Progenitor cell of endocrine pancreas (in vitro differentiated cells): ENCODE measurements at regions not wholly inside any gene's neighbourhood (a gene's known extent, or its start where the extent isn't known, plus 50 kb on each side); places are given as distances from the start of the nearest gene placed in this dataset.
"Not testable (repeated sequence)": the region's sequence is repeated elsewhere in the genome, so short reads cannot be mapped to it uniquely, and the experiment has no call there.

Experiments used
- DNase-seq: peaks from one replicate; pipeline ENCODE4 v3.0.0; 2021; ENCODE audit warnings: low spot score; ENCODE audit not compliant: unreplicated experiment
- H3K27ac Mint-ChIP-seq: 2 replicates; pipeline ENCODE4 v1.8.0; 2021; ENCODE audit warnings: mild to moderate bottlenecking, moderate library complexity, mixed read lengths
- H3K27me3 Mint-ChIP-seq: 2 replicates; pipeline ENCODE4 v1.8.0; 2021; ENCODE audit warnings: mixed read lengths
- H3K36me3 Mint-ChIP-seq: 2 replicates; pipeline ENCODE4 v1.8.0; 2022; ENCODE audit warnings: mixed read lengths; ENCODE audit not compliant: insufficient read depth
- H3K4me1 Mint-ChIP-seq: 2 replicates; pipeline ENCODE4 v1.8.0; 2021; ENCODE audit warnings: low read depth, mixed read lengths
- H3K4me3 Mint-ChIP-seq: 2 replicates; pipeline ENCODE4 v1.8.0; 2021; ENCODE audit warnings: low read depth, mild to moderate bottlenecking, moderate library complexity, mixed read lengths
- H3K9me3 Mint-ChIP-seq: 2 replicates; pipeline ENCODE4 v1.8.0; 2021; ENCODE audit warnings: low read depth, mixed read lengths
- TF ChIP-seq, protein P1 (sequence below): fragments of 200-600 bp; sonication (generic); IDR thresholded peaks from one replicate; pipeline ENCODE4 v1.5.0; 2021; ENCODE audit warnings: antibody characterized with exemption, mild to moderate bottlenecking; ENCODE audit not compliant: unreplicated experiment

GRCh38 chr6:811191-811590, 118.3 kb upstream of the EXOC2 start:
- H3K27ac Mint-ChIP-seq = no peak overlapping the region
- H3K9me3 Mint-ChIP-seq = no peaks in the 10 kb centered on the region
- H3K4me3 Mint-ChIP-seq = no peak overlapping the region
- H3K36me3 Mint-ChIP-seq = no peaks in the 10 kb centered on the region
- no peak for DNase-seq
- no peaks in the 10 kb centered on the region for H3K4me1 Mint-ChIP-seq
- TF ChIP-seq, protein P1, sequence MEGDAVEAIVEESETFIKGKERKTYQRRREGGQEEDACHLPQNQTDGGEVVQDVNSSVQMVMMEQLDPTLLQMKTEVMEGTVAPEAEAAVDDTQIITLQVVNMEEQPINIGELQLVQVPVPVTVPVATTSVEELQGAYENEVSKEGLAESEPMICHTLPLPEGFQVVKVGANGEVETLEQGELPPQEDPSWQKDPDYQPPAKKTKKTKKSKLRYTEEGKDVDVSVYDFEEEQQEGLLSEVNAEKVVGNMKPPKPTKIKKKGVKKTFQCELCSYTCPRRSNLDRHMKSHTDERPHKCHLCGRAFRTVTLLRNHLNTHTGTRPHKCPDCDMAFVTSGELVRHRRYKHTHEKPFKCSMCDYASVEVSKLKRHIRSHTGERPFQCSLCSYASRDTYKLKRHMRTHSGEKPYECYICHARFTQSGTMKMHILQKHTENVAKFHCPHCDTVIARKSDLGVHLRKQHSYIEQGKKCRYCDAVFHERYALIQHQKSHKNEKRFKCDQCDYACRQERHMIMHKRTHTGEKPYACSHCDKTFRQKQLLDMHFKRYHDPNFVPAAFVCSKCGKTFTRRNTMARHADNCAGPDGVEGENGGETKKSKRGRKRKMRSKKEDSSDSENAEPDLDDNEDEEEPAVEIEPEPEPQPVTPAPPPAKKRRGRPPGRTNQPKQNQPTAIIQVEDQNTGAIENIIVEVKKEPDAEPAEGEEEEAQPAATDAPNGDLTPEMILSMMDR = no peak
- no peaks in the 10 kb centered on the region for H3K27me3 Mint-ChIP-seq

GRCh38 chr6:804771-805170, 111.8 kb upstream of the EXOC2 start:
- no peak overlapping the region for H3K27ac Mint-ChIP-seq
- H3K36me3 Mint-ChIP-seq = no peaks in the 10 kb centered on the region
- peaks cover 25% of the 10 kb centered on the region for H3K27me3 Mint-ChIP-seq
- H3K4me3 Mint-ChIP-seq = no peak overlapping the region
- DNase-seq = no peak
- H3K9me3 Mint-ChIP-seq = no peaks in the 10 kb centered on the region
- TF ChIP-seq, protein P1 = no peak
- H3K4me1 Mint-ChIP-seq = no peaks in the 10 kb centered on the region

- peaks cover 30% of the 10 kb centered on the region for H3K27me3 Mint-ChIP-seq
- TF ChIP-seq, protein P1 = no peak
- no peak for DNase-seq
- no peaks in the 10 kb centered on the region for H3K36me3 Mint-ChIP-seq
- H3K27ac Mint-ChIP-seq = no peak overlapping the region
- H3K9me3 Mint-ChIP-seq = no peaks in the 10 kb centered on the region
- H3K4me3 Mint-ChIP-seq = no peak overlapping the region
- H3K4me1 Mint-ChIP-seq = no peaks in the 10 kb centered on the region
These were observed 111.4 kb upstream of the EXOC2 start for GRCh38 chr6:804317-804716.

DNA sequence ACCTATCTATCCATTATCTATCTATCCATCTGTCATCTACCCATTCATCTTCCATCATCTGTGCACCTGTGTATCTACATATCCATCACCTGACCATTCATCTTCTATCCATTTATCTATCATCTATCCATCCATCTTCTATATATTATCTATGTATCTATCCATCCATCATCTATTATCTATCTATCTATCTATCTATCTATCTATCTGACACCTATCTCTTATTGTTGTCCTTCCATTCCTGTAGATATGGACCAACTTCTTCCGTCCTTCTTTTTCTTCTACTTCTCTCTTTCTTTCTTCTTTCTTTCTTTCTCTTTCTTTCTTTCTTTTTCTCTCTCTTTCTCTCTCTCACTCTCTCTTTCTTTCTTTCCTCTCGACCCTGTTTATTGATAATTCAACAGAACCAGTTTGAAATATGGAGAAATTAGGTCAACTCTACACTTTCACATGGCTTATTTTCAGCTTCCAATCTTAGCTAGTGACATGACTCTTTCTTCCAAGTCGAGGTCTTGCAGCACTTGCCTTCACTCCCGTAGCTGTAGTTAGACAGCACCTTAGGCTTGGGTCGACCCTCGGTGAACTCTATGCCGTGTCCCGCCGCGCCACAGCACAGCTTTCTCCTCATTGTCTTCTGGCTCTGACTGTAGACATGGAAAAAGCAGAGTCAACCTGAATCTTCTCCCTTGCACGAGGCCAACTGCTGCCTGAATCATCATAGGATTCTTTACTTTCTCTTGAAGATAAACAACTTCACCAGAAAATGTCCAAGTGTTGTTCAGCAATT, 110.4 kb upstream of the EXOC2 start:
- Mint-ChIP-seq H3K36me3 (no peaks in the 10 kb centered on the region), H3K4me3 (no peak overlapping the region), H3K27ac (no peak overlapping the region), H3K9me3 (no peaks in the 10 kb centered on the region), H3K4me1 (no peaks in the 10 kb centered on the region), H3K27me3 (peaks cover 35% of the 10 kb centered on the region)
- DNase-seq = no peak
- TF ChIP-seq, protein P1 = no peak

DNA sequence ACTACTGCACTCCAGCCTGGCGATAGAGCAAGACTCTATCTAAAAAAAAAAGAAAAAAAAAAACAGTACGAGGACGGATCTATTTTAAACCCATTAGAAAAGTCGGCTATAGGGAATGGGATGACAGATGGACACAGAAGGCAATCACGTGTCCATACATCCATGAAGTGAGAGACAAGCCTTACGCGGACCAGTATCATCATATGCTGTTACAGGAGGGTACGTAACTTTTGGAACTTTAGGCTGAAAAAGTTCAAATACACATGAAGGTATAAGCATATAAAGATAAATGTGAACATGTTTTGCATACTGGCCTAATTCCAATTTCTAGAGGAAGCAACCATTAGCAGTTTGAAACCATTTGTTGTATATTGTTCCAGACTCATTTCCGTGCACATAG, 109.8 kb upstream of the EXOC2 start:
- H3K4me3 Mint-ChIP-seq = no peak overlapping the region
- H3K9me3 Mint-ChIP-seq = no peaks in the 10 kb centered on the region
- peaks cover 39% of the 10 kb centered on the region for H3K27me3 Mint-ChIP-seq
- H3K27ac Mint-ChIP-seq = no peak overlapping the region
- no peak for DNase-seq
- H3K36me3 Mint-ChIP-seq = no peaks in the 10 kb centered on the region
- TF ChIP-seq, protein P1 = no peak
- H3K4me1 Mint-ChIP-seq = peaks cover 1% of the 10 kb centered on the region

- H3K4me3 Mint-ChIP-seq, DNase-seq, H3K36me3 Mint-ChIP-seq, H3K9me3 Mint-ChIP-seq, H3K4me1 Mint-ChIP-seq, H3K27ac Mint-ChIP-seq: not testable (repeated sequence)
- peaks cover 39% of the 10 kb centered on the region for H3K27me3 Mint-ChIP-seq
These were observed 109.3 kb upstream of the EXOC2 start for GRCh38 chr6:802223-802622.
